Testis (tissue), 2 donors: ENCODE measurements at regions not wholly inside any gene's neighbourhood (a gene's known extent, or its start where the extent isn't known, plus 50 kb on each side); places are given as distances from the start of the nearest gene placed in this dataset.
"Not testable (repeated sequence)": the region's sequence is repeated elsewhere in the genome, so short reads cannot be mapped to it uniquely, and the experiment has no call there.

Experiments
- DNase-seq: peaks from one replicate; pipeline ENCODE4 v3.0.0-alpha.2; 2019
- H3K27ac ChIP-seq, 2 donors: fragments of 200-600 bp; sonication (generic); one replicate each; pipeline ENCODE4 v1.5.1; 2019
- H3K27me3 ChIP-seq: fragments of 200-600 bp; sonication (generic); one replicate; pipeline ENCODE4 v1.5.1; 2019
- H3K36me3 ChIP-seq: fragments of 200-600 bp; sonication (generic); one replicate; pipeline ENCODE4 v1.5.1; 2017; ENCODE audit warnings: low read depth; ENCODE audit errors: missing control alignments
- H3K4me1 ChIP-seq: fragments of 200-600 bp; sonication (generic); one replicate; pipeline ENCODE4 v1.5.1; 2019
- H3K4me3 ChIP-seq, 2 donors: fragments of 200-600 bp; sonication (generic); one replicate each; pipeline ENCODE4 v1.5.1; 2017 to 2019
- H3K9me3 ChIP-seq: fragments of 200-600 bp; sonication (generic); one replicate; pipeline ENCODE4 v1.5.1; 2017
- POLR2A ChIP-seq: fragments of 450-650 bp; IDR thresholded peaks from one replicate; pipeline ENCODE4 v1.6.1; 2017; ENCODE audit warnings: antibody characterized with exemption, mild to moderate bottlenecking, moderate library complexity
- WGBS, 2 donors: methylation state at CpG; one replicate each; pipeline ENCODE4 v1.1.5; 2018; 5-methylcytosine and 5-hydroxymethylcytosine counted together
- intact Hi-C: fragments of 100-400 bp; cut with DNase I; formaldehyde crosslinking; loops from one replicate; pipeline ENCODE4 v1.15.1; 2023; ENCODE audit warnings: low total_unique reads
- TF ChIP-seq, protein P1 (sequence below), 3 experiments: fragments of 450-650 bp in 2 of 3; fragments of 200-600 bp in 1 of 3; sonication (generic) in 1 of 3; IDR thresholded peaks; one replicate each; pipeline ENCODE4 v1.5.1; 2016 to 2019; ENCODE audit warnings: antibody characterized with exemption in 3 of 3, mild to moderate bottlenecking in 2 of 3, moderate library complexity in 1 of 3

DNA sequence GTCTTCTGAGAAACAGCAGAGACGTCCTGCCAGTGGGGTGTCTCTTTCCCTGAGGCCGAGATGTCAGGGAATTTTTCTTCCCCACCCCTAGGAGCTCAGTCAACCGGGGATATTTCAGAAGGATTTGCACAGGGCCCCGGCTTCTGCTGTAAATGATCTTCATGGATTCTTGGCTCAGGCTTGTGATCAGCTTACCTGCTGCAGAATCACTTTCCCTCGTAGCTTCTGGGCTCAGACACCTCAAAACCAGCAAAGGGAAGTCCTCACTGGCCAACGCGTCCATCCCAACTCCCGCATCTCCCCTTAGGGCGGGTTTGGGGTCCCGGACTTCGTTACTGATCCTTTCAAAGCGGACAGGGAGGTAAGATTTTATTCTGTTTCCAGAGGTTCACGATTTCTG lies 212.7 kb downstream of the SHOX start:
- H3K4me3 ChIP-seq: no peak overlapping the region
- no peak overlapping the region for H3K27ac ChIP-seq
- H3K27me3 ChIP-seq: no peaks in the 10 kb centered on the region
- TF ChIP-seq POLR2A: no peak
- TF ChIP-seq, protein P1, sequence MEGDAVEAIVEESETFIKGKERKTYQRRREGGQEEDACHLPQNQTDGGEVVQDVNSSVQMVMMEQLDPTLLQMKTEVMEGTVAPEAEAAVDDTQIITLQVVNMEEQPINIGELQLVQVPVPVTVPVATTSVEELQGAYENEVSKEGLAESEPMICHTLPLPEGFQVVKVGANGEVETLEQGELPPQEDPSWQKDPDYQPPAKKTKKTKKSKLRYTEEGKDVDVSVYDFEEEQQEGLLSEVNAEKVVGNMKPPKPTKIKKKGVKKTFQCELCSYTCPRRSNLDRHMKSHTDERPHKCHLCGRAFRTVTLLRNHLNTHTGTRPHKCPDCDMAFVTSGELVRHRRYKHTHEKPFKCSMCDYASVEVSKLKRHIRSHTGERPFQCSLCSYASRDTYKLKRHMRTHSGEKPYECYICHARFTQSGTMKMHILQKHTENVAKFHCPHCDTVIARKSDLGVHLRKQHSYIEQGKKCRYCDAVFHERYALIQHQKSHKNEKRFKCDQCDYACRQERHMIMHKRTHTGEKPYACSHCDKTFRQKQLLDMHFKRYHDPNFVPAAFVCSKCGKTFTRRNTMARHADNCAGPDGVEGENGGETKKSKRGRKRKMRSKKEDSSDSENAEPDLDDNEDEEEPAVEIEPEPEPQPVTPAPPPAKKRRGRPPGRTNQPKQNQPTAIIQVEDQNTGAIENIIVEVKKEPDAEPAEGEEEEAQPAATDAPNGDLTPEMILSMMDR (IDR thresholded peaks at IDR 0.05): no peak
- WGBS, 2 donors: 50 to 53% methylated on average over 11 to 13 of the region's 13 CpGs
- intact Hi-C loops: no loop called here
- no peak for DNase-seq
- no peaks in the 10 kb centered on the region for H3K9me3 ChIP-seq
- no peaks in the 10 kb centered on the region for H3K36me3 ChIP-seq
- H3K4me1 ChIP-seq: no peaks in the 10 kb centered on the region

DNA sequence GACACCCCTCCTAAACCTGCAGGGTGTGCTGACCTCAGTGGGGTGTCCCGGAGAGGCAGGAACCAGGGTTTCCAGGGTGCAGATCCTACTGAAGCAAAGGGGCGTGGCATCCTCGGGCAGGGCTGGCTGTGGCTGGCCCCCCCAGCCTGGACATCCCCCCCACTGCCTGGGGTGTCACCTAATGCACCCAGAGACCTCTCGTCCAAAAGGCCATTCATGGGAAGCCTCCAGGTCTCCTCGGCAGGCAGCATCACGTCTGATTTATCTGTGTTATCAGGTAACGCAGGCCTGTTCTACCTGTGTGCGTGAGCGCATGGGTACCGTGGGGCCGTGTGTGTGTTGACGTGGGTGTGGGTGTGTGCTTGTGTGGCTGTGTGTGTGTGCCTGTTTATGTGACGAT lies 210.0 kb downstream of the SHOX start:
- no peaks in the 10 kb centered on the region for H3K27me3 ChIP-seq
- no peak overlapping the region for H3K4me3 ChIP-seq
- 64 to 65% methylated on average over 8 to 13 of the region's 13 CpGs for WGBS, 2 donors
- no peak for DNase-seq
- H3K27ac ChIP-seq: no peak overlapping the region
- intact Hi-C loops: no loop called here
- no peaks in the 10 kb centered on the region for H3K9me3 ChIP-seq
- no peaks in the 10 kb centered on the region for H3K36me3 ChIP-seq
- TF ChIP-seq, protein P1 (IDR thresholded peaks at IDR 0.05): no peak
- no peak for TF ChIP-seq POLR2A
- no peaks in the 10 kb centered on the region for H3K4me1 ChIP-seq

DNA sequence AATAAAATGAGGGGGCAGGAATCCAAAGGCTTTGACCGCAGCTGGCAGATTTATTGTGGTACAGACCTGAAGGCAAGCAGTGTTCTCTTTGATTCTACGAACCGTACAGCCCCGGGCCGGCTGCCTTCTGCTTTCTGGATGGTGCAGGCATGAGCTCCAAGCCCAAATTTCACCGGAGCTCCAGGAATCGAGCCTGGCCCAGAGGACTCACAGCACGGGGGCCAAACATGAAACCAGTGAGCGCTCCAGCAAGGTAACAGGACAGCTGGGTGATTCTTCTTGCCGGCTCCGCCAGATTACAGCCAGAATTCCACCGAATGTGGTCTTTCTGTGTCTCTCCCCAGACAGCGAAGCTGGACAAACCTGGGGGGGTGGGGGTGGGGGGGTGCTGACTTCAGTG lies 208.1 kb downstream of the SHOX start:
- H3K4me3 ChIP-seq, H3K4me1 ChIP-seq, DNase-seq, H3K27me3 ChIP-seq, H3K27ac ChIP-seq, H3K9me3 ChIP-seq, intact Hi-C loops, H3K36me3 ChIP-seq: not testable (repeated sequence)
- 13 to 30% methylated on average over 11 to 13 of the region's 13 CpGs for WGBS, 2 donors

DNA sequence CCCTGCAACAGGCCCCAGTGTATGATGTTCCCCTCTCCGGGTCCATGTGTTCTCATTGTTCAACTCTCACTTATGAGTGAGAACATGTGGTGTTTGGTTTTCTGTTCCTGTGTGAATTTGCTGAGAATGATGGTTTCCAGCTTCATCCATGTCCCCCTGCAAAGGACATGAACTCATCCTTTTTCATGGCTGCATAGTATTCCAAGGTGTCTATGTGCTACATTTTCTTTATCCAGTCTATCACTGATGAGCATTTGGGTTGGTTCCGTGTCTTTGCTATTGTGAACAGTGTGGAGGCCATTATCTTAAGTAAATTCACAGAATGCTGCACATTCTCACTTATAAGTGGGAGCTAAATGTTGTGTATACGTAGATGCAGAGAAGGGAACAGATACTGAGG lies 205.3 kb downstream of the SHOX start:
- H3K4me1 ChIP-seq, H3K4me3 ChIP-seq, intact Hi-C loops, H3K27me3 ChIP-seq, H3K9me3 ChIP-seq, DNase-seq, H3K36me3 ChIP-seq, H3K27ac ChIP-seq: not testable (repeated sequence)
- 96 to 98% methylated on average over 3 of the region's 3 CpGs for WGBS, 2 donors

DNA sequence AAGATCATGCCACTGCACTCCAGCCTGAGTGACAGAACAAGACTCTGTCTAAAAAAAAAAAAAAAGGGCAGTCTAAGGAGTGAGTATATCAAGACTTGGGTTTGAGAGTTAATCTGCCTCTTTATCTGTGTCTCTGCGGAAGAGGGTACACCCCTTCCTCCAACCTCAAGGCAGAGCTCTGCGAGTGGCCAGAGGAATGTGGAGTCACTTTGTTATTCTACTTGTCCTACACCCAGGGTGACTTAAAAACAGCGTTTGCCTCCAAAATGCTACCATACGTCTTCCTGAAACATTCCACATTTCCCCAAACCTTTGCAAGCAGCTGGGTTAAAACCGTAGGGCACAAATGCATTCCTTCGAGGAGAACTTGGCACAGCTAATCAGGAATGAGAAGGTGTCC lies 199.9 kb downstream of the SHOX start:
- TF ChIP-seq, protein P1 (IDR thresholded peaks at IDR 0.05): no peak
- TF ChIP-seq POLR2A: no peak

DNA sequence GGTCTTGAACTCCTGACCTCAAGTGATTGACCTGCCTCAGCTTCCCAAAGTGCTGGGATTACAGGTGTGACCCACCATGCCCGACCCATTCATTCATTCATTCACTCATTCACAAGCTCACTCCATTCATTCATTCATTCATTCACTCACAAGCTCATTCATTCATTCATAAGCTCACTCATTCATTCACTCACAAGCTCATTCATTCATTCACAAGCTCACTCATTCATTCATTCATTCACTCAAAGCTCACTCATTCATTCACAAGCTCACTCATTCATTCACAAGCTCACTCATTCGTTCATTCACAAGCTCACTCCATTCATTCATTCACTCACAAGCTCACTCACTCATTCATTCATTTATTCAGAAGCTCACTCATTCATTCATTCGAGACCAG lies 198.6 kb downstream of the SHOX start:
- Histone ChIP-seq H3K9me3 (no peaks in the 10 kb centered on the region), H3K27ac (no peak overlapping the region), H3K36me3 (no peaks in the 10 kb centered on the region), H3K27me3 (no peaks in the 10 kb centered on the region), H3K4me1 (no peaks in the 10 kb centered on the region), H3K4me3 (no peak overlapping the region)
- intact Hi-C loops: no loop called here
- TF ChIP-seq, protein P1 (IDR thresholded peaks at IDR 0.05): no peak
- no peak for TF ChIP-seq POLR2A
- DNase-seq: no peak
- 74 to 80% methylated on average over 3 of the region's 3 CpGs for WGBS, 2 donors

More for the DNA sequence above, 199.9 kb downstream of the SHOX start:
- Histone ChIP-seq H3K4me1 (no peaks in the 10 kb centered on the region), H3K4me3 (no peak overlapping the region), H3K9me3 (no peaks in the 10 kb centered on the region), H3K27me3 (no peaks in the 10 kb centered on the region), H3K27ac (no peak overlapping the region), H3K36me3 (no peaks in the 10 kb centered on the region)
- WGBS, 2 donors: 23 to 30% methylated on average over 6 of the region's 6 CpGs
- DNase-seq: no peak
- intact Hi-C loops: no loop called here
